A549 (cell line): ENCODE measurements at regions not wholly inside any gene's neighbourhood (a gene's known extent, or its start where the extent isn't known, plus 50 kb on each side); places are given as distances from the start of the nearest gene placed in this dataset.

ENCODE experiments used
- BCL3 ChIP-seq: fragments of >200 bp; sonication (Bioruptor Twin); formaldehyde crosslinking; IDR thresholded peaks from 3 replicates; pipeline ENCODE4 v1.6.1; 2016
- CEBPB ChIP-seq, 2 experiments: fragments of >200 bp in 1 of 2; sonication (Bioruptor Twin) in 1 of 2; formaldehyde crosslinking in 1 of 2; IDR thresholded peaks; 2 replicates each; pipeline ENCODE4 v1.6.1; 2012 to 2016
- CTCF ChIP-seq: fragments of >200 bp; sonication (Bioruptor Twin); formaldehyde crosslinking; IDR thresholded peaks from 3 replicates; pipeline ENCODE4 v1.5.1; 2016
- EP300 ChIP-seq, 2 experiments: fragments of >200 bp; sonication (Bioruptor Twin); formaldehyde crosslinking; IDR thresholded peaks; 2 replicates in 1 of 2; 3 replicates in 1 of 2; pipeline ENCODE4 v1.6.1; 2016 to 2017
- ESRRA ChIP-seq: fragments of 150-350 bp; IDR thresholded peaks from 2 replicates; pipeline ENCODE4 v1.6.1; 2014; ENCODE audit warnings: mild to moderate bottlenecking, low read length, borderline replicate concordance
- JUN ChIP-seq, 2 experiments: fragments of >200 bp; sonication (Bioruptor Twin); formaldehyde crosslinking; IDR thresholded peaks; 2 replicates in 1 of 2; 3 replicates in 1 of 2; pipeline ENCODE4 v1.6.1; 2016 to 2017
- MAX ChIP-seq: IDR thresholded peaks from 2 replicates; pipeline ENCODE4 v1.6.1; 2012
- MAZ ChIP-seq: fragments of 150-350 bp; IDR thresholded peaks from 2 replicates; pipeline ENCODE4 v1.6.1; 2014; ENCODE audit warnings: antibody characterized with exemption, low read depth, low read length, borderline replicate concordance
- PBX3 ChIP-seq: IDR thresholded peaks from 2 replicates; pipeline ENCODE4 v1.6.1; 2012
- POLR2A ChIP-seq: IDR thresholded peaks from 2 replicates; pipeline ENCODE4 v1.6.1; 2012; ENCODE audit warnings: mild to moderate bottlenecking, low read length
- POLR2AphosphoS2 ChIP-seq: conservative IDR thresholded peaks from 2 replicates; pipeline ENCODE4 v1.6.1; 2012; ENCODE audit warnings: low read length, improper control_type of control experiment, inconsistent platforms
- RCOR1 ChIP-seq: fragments of 150-350 bp; IDR thresholded peaks from 2 replicates; pipeline ENCODE4 v1.6.1; 2014; ENCODE audit warnings: antibody characterized with exemption, low read length, low read depth
- RFX5 ChIP-seq: fragments of 450-650 bp; IDR thresholded peaks from 2 replicates; pipeline ENCODE4 v1.7.1; 2014; ENCODE audit warnings: antibody characterized with exemption, mild to moderate bottlenecking, moderate library complexity
- TP53 ChIP-seq: fragments of 250-450 bp; sonication (Bioruptor Pico); IDR thresholded peaks from 2 replicates; pipeline ENCODE4 v1.5.0; 2021; ENCODE audit warnings: mild to moderate bottlenecking, moderate library complexity

- TF ChIP-seq EP300 (IDR thresholded peaks at IDR 0.05) = no peak
- no peak for TF ChIP-seq POLR2A
- no peak for TF ChIP-seq TP53
- no peak for TF ChIP-seq CTCF
- TF ChIP-seq MAX = no peak
- TF ChIP-seq ESRRA = no peak
- TF ChIP-seq BCL3 = no peak
- no peak for TF ChIP-seq JUN (IDR thresholded peaks at IDR 0.05)
- no peak for TF ChIP-seq PBX3
- no peak for TF ChIP-seq CEBPB (IDR thresholded peaks at IDR 0.05)
- no peak for TF ChIP-seq POLR2AphosphoS2
- no peak for TF ChIP-seq RCOR1
- no peak for TF ChIP-seq MAZ
- TF ChIP-seq RFX5 = no peak
These were observed 218.8 kb upstream of the PDE10A start for GRCh38 chr6:165881806-165882205.
